Fibroblast of lung (primary cell): ENCODE measurements at regions not wholly inside any gene's neighbourhood (a gene's known extent, or its start where the extent isn't known, plus 50 kb on each side); places are given as distances from the start of the nearest gene placed in this dataset.

Experiments
- EZH2 ChIP-seq: IDR thresholded peaks from 2 replicates; pipeline ENCODE4 v1.5.1; 2012; ENCODE audit warnings: low read length, control low read depth, mild to moderate bottlenecking; ENCODE audit errors: missing control alignments
- TF ChIP-seq, protein P1 (sequence below), 2 donors: IDR thresholded peaks in 1 of 2; conservative IDR thresholded peaks in 1 of 2; 1 replicate in 1 of 2; 2 replicates in 1 of 2; pipeline ENCODE4 v1.5.1; 2011 to 2012; ENCODE audit warnings: low read length in 2 of 2, control low read depth in 1 of 2, inconsistent platforms in 1 of 2, low read depth in 1 of 2, mild to moderate bottlenecking in 1 of 2

DNA sequence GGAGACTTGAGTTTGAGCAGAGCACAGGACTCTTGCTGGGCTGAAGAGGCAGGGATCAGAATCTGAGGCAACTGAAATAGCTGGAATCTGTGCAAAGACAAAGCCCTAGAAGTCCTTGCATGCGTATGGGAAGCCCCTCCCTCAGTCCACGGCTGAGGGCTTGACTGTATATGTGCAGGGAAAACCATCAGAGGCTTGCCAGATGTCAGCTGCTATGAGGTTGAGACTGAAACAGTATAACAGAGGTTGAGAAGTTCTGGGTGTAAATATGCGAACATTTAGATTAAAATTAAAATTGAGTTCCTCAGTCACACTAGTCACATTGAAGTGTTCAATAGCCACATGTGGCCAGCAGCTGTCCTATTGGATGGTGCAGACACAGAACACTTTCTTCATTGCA, 108.8 kb upstream of the NEDD9 start:
- TF ChIP-seq, protein P1, sequence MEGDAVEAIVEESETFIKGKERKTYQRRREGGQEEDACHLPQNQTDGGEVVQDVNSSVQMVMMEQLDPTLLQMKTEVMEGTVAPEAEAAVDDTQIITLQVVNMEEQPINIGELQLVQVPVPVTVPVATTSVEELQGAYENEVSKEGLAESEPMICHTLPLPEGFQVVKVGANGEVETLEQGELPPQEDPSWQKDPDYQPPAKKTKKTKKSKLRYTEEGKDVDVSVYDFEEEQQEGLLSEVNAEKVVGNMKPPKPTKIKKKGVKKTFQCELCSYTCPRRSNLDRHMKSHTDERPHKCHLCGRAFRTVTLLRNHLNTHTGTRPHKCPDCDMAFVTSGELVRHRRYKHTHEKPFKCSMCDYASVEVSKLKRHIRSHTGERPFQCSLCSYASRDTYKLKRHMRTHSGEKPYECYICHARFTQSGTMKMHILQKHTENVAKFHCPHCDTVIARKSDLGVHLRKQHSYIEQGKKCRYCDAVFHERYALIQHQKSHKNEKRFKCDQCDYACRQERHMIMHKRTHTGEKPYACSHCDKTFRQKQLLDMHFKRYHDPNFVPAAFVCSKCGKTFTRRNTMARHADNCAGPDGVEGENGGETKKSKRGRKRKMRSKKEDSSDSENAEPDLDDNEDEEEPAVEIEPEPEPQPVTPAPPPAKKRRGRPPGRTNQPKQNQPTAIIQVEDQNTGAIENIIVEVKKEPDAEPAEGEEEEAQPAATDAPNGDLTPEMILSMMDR (conservative IDR thresholded peaks at IDR 0.05 in 1 of 2, IDR thresholded peaks at IDR 0.05 in 1 of 2; ENCODE audit: low read depth in 1 of 2, low read length in 2 of 2) = no peak
- no peak for TF ChIP-seq EZH2
